ENCODE measurements at regions not wholly inside any gene's neighbourhood (a gene's known extent, or its start where the extent isn't known, plus 50 kb on each side); places are given as distances from the start of the nearest gene placed in this dataset.
"Not testable (repeated sequence)": the region's sequence is repeated elsewhere in the genome, so short reads cannot be mapped to it uniquely, and the experiment has no call there.

DNA sequence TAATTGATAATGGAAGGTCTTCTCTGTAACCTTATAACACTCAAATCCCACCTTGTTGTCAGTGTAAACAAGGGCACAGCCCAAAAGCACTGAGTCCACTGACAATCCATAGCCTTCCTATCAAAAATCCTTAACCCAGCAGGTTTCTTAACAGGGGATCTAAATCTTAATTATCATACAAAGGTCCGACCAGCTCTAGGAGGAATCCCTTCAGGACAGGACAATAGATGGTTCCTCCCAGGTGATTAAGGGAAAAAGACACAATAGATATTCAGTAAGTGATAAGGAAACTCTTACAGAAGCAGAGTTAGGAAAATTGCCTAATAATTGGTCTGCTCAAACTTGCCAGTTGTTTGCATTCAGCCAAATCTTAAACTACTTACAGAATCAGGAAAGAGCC is 951.9 kb upstream of the CTNND2 start:
- DNase-seq, result not testable (repeated sequence)

DNA sequence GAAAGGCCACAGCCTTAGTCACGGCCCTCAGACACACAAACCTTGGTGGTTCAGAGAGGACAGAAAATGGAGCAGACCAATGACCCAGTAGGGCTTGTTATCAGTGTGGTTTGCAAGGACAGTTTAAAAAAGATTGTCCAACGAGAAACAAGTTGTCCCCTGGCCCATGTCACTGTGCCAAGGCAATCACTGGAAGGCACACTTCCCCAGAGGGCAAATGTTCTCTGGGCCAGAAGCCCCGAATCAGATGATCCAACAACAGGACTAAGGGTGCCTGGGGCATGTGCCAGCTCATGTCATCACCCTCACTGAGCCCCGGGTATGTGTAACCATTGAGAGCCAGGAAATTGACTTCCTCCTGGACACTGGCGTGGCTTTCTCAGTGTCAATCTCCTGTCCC is 950.1 kb upstream of the CTNND2 start:
- DNase-seq, result no peak

- no peak for DNase-seq
Measured at GRCh38 chr5:12851761-12852160, 947.5 kb upstream of the CTNND2 start.

DNA sequence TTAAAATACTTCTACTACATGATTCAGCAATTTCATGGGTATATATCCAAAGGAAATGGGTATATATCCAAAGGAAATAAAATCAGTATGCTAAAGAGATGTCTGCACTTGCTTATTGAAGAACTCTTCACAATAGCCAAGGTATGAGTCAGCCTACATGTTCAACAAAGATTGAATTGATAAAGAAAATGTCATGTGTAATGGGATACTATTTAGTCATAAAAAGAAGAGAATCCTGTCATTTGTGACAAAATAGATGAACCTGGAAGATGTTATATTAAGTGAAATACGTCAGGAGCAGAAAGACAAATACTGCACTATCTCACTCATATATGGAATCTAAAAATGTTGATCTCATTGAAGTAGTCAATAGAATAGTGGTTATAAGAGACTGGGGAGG is 944.5 kb upstream of the CTNND2 start:
- DNase-seq, result no peak

- DNase-seq, result no peak
Measured at GRCh38 chr5:12845549-12846159, 941.4 kb upstream of the CTNND2 start.

DNA sequence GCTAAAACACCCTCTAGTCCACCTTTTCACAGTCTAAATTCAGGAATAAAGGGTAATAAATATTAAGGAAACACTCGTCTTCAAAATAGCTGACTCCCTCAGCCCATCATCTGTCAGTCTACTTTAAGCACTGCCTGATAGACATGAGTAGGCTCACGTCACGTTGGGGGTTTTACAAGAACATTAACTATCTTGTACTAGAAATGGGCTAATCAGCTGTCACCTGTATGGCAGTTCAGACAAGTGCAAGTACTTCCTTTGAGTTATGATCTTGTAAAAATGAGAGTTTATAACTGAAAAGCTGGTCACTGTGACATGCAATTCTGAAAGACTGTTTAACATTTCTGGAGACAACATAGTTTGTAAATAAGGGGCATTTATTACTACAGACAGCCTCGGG is 936.7 kb upstream of the CTNND2 start:
- DNase-seq, result no peak

GRCh38 chr5:12837592-12837991 is 933.3 kb upstream of the CTNND2 start:
- DNase-seq, result no peak

- no peak for DNase-seq
Measured at GRCh38 chr5:12825163-12825562, 920.9 kb upstream of the CTNND2 start.

GRCh38 chr5:12805165-12805698 is 901.0 kb upstream of the CTNND2 start:
- no peak for DNase-seq

- DNase-seq, result no peak
Measured at GRCh38 chr5:12799165-12799564, 894.9 kb upstream of the CTNND2 start.

DNA sequence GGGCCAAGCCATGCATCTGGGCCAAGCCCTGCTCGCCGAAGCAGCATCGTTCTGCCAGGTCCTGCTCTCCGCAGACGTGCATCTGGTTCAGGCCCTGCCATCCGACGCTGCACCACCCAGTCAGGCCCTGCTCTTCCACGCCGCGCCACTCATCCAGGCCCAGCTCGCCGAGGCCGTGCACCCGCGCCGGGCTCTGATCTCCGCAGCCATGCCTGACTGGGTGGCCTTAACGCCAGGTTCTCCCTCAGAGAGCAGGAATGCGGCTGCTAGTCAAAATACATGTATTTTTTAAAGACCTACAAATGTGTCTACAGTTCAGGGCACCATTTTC is 891.1 kb upstream of the CTNND2 start:
- no peak for DNase-seq

DNA sequence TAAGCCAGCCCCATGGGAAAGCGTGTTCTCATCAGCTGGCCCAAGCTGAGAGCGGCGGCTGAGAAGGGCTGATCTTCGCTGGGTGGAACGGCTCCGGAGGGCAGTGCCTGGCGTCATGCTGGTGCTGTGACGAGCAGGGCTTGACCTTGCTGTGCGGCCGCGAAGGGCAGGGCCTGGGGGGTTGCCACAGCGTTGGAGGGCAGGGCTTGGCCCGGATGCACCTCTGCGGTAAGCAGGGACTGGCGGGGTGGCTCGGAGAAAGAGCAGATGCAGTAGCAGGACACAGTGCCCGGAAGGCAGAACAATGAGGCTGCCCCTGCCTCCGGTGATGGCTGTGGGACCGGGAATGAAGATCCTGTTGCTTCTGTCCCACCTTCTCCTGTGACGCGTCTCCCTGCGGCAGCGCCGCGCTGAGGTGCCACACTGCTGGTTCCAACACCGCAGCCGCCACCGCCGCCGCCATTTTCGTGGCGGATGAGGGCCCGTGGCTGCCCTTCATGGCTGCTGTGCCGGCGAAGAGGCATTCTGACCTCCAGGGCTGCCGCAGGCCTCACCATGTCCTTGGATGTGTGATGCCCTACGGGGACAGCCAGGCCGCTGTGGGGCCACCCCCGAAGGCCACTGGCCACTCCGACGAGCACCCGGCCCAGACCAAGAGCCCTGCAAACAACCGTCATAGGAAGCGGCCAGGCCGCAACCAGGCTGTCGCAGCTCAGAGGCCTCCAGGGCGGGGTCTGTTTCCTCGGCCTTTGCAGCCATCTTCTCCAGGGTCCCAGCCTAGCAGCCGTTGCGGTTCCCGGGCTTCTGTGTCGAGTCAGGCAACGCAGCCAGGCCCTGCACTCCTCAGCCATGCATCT is 890.5 kb upstream of the CTNND2 start:
- DNase-seq, result no peak

DNA sequence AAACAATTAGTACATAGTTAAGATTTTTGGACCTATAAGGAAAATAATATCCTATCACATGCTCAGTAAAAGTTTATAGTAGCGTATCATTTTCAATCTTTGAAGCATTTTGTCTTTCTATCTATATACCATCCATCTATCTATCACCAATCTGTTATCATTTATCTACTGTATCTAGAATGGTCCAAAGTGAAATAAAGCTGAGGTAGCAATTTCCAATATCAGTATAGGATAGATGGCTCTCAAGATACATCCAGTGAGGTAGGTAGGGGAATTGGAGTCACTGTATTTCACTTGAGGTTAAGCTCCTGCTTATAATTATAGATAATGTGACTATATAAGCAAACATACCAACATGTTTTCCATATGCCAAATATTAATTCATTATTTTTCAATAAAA is 889.1 kb upstream of the CTNND2 start:
- no peak for DNase-seq

DNA sequence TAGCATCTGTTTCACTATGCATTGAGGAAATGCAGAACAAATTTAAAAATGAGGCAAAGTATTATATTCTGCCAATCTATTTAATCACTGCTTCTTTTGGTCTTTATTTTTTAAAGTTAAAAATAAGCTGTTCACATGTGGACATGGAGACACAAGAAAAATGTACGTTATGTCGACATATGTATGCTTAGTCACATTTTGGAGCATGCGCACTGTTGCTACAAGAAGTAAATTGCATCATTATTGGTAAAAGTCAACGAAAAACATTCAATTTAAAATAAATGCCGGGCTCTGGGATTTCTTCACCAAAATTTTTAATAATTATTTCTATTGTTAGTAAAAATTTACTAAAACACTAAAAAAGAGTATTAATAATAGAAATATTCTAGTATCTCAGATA is 876.3 kb upstream of the CTNND2 start:
- DNase-seq, result no peak

- no peak for DNase-seq
Measured at GRCh38 chr5:12777342-12777741, 873.1 kb upstream of the CTNND2 start.

- no peak for DNase-seq
Measured at GRCh38 chr5:12772276-12772675, 868.0 kb upstream of the CTNND2 start.

GRCh38 chr5:12759377-12759776 is 855.1 kb upstream of the CTNND2 start:
- DNase-seq, result no peak

GRCh38 chr5:12757035-12757434 is 852.8 kb upstream of the CTNND2 start:
- DNase-seq, result no peak

- no peak for DNase-seq
Measured at GRCh38 chr5:12745537-12745936, 841.3 kb upstream of the CTNND2 start.

DNA sequence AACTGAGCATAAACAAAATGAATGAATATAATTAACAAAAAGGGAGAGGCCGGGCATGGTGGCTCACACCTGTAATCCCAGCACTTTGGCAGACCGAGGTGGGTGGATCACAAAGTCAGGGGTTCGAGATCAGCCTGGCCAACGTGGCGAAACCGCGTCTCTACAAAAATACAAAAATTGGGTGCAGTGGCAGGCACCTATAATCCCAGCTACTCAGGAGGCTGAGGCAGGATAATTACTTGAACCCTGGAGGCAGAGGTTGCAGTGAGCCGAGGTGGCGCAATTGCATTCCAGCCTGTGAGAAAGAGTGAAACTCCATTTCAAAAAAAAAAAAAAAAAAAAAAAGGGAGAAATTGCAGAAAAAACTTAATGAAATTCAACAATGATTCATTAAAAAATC is 839.3 kb upstream of the CTNND2 start:
- DNase-seq, result no peak

DNA sequence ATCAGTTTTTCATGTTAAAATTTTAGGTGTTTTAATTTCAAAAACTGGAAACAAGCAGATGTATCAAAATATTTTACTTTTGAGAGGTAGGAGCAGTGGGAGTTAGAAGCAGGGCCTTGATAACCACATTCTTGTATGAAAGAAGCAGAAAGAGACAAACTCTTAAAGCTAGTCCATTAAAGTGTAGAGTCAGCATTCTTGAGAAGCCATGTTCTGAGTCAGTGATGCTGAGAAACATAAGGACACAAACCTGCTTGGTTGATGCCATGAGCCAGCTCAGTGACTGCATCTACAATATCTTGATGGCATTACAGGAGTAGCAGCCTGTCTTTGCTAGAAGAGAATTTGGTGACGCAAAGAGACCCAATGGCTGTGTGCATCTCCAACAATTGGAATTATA is 826.1 kb upstream of the CTNND2 start:
- no peak for DNase-seq

- DNase-seq, result no peak
Measured at GRCh38 chr5:12716664-12717063, 812.4 kb upstream of the CTNND2 start.

DNA sequence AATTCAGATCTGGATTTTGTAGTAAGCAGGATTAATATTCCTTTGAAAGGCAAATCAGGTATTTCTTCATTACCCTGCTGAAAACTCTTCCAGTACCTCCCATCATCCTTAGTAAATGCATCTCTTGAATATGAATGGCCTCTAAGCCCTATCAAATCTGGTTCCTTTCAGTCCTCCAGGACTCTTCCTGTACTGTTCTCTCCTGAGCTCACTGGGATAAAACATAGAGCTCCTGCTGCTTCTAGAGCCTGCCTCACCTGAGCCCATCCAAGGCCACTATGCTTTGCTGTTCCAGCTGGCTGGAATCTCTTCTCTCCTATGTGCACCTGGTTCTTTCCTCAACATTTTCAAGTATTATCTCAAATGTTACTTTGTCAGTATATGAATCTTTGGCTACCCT is 803.3 kb upstream of the CTNND2 start:
- DNase-seq, result no peak

GRCh38 chr5:12704955-12705354 is 800.7 kb upstream of the CTNND2 start:
- no peak for DNase-seq

- no peak for DNase-seq
Measured at GRCh38 chr5:12703254-12703653, 799.0 kb upstream of the CTNND2 start.

All from NCI-H345 (cell line).